HG02610 (cell line): ENCODE measurements at regions not wholly inside any gene's neighbourhood (a gene's known extent, or its start where the extent isn't known, plus 50 kb on each side); places are given as distances from the start of the nearest gene placed in this dataset.

Source experiments
- ATAC-seq: cut with Tn5 transposase; IDR thresholded peaks from one replicate; pipeline ENCODE4 v1.9.1; 2021; ENCODE audit warnings: mild to moderate bottlenecking, moderate library complexity; ENCODE audit not compliant: unreplicated experiment

DNA sequence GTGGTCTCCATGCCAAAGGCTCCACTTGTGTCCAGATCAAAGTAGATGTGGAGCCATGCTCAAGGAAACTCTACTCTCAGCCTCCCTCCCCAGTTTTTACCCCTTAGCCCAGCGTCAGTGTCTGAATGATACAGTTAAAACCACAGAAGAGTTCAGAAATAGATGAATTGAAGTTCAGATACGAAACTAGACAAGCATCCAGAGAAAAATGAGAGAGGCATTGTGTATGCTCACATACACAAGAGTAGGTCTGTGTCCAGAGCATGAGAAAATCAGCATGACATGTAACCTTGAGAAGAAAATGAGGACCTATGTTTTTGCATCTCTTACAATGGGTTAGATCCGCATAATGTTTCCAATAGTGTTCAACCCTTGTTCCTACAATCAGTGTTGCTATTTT, 612.8 kb upstream of the PKDCC start:
- ATAC-seq: no peak

DNA sequence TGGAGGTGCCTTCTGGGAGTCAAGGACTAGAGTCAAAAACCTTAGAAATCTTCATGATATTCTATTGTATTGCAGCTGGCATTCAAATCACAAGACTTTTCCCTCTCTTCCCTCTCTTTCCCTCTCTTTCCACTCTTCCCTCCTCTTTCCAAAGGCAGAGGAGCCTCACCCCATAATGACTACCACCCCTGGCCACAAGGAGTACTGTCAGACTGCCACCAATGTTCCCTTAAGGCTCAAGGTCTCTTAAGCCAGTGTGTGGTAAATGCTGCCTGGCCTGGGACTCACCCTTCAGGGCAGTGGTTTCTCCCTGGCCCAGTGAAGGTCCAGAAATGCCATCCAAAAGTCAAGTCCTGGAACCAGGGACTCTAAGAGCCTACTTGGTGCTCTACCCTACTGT, 605.9 kb upstream of the PKDCC start:
- no peak for ATAC-seq

DNA sequence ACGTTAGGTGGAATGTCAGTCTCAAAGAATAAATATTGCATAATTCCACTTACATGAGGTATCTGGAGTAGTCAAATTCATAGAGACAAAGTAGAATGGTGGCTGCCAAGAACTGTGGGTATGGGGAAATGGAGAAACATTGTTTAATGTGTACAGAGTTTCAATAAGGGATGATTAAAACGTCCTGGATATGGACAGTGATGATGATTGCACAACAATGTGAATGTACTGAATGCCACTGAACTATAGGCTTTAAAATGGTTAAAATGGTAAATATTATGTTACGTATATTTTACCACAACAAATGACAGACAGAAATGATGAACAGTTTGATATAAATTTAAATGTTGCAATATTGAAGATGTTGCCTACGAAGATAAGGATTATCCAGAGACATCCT, 602.0 kb upstream of the PKDCC start:
- no peak for ATAC-seq

GRCh38 chr2:41446266-41446665, 601.6 kb upstream of the PKDCC start:
- no peak for ATAC-seq

- ATAC-seq: no peak
Observed at GRCh38 chr2:41448221-41448620, 599.6 kb upstream of the PKDCC start.

DNA sequence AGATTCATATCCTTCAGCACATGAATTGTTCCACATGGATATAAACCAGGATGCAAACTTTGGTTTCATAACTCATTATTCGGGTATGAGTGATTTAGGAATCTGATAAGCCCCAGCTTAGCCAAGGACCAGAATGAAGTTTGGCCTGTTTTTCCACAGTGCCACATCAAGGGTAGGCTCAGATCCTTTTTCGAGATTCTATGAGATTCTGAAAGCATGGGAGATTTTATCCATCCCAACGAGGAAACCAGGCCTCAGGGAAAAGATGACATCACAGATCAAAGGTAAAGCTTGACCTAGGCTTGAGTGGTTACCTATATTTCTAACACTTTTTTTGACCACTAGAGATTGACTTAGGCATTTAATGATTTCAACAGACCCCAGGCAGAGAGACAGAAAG, 590.8 kb upstream of the PKDCC start:
- no peak for ATAC-seq

- no peak for ATAC-seq
Observed at GRCh38 chr2:41460661-41461060, 587.2 kb upstream of the PKDCC start.

DNA sequence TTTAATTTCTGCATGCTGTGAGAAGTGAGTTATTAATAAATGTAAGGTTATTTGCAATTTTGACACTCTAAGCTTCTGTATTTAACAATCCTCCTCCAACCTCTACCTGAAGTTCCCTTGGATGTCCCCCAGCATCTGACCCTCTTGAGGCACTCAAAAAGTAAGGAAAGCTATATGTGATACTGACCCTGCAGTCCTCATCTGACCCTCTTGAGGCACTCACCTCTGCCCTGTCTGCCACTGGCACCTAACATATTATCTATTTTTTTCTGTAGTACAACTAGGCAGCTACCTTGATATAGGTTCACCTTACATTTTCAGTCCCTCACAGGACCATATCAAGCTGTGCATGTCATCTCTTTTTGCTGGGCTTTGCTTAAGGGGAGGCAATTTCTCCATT, 583.4 kb upstream of the PKDCC start:
- ATAC-seq: no peak

DNA sequence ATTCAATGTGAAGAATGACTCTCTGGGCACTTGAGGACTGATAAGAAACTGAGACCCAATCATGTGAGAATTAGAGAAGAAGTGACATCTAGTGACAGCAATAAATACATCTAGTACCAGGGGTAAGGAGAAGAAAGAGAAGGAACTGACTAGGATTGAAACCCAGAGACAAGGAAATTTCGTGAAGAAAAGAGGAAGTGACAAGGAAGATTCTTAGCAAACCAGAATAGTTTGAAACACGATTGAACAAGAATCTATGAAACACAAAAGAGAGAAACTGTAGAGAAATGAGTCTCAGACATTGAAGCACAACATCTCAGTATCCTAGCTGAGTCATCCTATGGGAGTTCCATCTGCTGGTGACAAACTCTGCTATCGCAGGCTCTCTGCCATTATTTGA, 571.9 kb upstream of the PKDCC start:
- ATAC-seq: peak; percentile 71

DNA sequence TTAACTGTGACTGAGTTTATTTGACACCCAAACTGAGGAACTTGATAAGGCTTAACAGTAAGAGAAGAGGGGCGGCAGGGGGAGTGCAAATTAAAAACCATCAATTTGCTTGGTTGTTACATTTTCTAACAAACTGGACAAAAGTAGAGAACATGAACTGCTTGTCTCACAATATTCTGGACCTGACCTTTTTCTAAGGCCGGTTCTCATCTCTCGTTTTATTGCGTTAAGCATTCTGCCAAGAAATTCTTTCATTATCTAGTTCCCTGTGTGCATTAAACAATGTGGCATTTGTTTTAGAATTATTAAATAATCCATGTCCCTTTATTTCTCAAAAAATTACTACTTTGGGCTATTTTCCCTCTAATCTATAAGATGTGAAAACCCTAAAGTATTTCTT, 565.2 kb upstream of the PKDCC start:
- ATAC-seq: no peak

DNA sequence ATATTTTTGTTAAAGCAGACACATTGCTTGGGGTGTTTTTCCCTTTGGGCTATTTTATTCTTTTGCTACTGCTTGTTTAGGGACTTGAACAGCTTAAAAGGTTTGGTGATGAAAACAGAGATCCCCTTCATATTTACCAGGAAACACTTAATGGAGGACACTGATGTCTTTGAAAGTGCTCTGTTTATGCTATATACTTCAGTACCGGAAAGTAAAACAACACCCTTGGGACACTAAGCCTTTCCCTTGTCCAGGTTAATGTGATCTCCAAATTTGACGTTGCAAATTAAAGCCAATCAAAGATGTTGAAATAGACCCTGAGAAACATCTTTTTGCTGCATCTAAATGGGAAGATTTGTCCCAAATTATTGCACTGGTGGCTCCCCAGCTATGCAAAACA, 564.6 kb upstream of the PKDCC start:
- no peak for ATAC-seq

DNA sequence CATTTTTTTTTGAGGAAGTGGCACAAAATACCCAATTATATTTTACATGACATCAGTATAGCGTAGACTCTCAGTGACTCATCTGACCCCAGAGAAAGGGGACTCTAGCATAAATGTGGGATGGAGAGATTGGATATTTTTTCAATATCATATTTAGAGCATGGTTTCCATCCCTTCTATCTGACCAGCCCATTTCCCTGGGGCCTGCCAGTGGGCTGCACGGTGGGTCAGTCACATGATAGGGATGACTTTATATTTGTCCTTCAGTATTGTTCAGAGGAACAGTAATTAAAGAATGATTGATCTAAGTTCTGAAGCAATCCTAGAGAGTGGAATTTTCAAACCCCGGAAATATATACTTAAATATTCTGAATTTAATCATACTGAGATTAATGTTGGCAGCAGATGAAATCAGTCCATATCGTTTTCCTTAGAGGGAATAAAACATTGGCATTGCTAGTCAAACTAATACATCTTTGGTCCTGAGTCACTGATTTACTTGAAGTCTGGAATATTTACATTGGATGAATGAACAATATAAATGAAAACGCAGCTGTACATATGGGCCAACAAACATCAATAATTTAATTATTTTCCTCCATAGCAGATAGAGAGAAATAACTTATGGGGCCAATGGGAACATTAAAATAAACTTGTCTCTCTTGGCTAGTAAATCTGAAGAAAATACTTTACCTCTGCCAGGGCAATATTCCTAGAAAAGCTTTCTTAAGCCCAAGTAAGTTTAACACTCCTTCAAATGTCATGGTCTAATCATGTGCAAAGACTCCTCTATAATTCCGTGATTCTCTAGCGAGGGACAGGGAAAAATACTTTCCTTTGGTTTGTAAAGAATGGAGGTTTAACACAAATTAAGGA, 563.6 kb upstream of the PKDCC start:
- ATAC-seq: no peak

- ATAC-seq: no peak
Observed at GRCh38 chr2:41484858-41485234, 563.0 kb upstream of the PKDCC start.

DNA sequence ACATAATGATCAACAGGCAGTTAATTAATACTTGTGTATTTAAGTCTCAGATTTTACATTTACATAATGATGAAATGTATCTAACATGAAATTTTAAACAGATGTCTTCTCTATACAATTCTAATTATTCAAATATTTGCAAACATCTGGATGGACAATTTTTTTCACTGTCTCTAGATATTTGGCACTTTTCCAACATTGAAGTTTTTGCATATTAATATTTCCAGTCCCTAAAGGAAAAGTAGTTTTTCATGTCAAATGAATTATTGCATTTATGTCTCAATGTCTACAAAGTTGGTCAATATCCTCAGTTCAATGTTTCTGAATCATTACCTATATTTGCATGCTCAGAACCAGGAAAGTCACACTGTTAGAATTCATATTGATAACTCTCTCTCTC, 560.9 kb upstream of the PKDCC start:
- no peak for ATAC-seq

DNA sequence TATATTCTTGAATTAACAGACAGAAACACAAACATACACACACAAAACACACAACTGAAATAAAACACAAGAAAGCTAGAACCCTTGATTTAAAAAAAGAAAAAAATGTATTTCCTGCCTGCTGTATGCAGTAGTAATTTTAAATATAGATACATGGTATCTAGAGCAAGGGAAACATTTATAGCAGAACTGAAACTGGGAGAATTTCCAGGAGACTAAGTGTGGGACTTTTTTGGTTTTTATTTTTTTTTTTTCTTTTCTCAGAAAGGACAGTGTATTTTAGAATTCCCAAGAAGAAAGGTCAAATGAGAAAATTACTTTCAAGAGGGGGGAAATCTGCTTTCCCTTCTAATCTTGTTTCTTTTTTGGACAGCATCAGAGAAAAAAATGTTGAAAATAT, 558.9 kb upstream of the PKDCC start:
- ATAC-seq: no peak

DNA sequence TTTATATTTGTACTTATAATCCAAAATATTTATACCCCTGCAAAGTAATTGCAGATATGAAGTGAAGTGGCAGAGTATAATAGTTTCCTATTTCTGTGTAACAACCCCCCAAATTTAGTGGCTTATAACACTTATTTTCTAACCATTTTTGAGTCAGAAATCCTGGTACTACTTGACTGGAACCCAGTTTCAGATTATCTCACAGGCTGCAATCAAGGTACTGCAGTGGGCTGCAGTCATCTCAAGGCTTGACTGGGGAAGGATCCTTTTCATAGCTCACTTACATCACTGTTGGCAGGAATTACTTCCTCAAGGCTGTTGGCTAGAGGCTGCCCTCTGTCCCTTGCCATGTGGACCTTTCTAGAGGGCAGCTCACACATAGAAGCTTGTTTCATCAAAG, 558.2 kb upstream of the PKDCC start:
- ATAC-seq: peak; percentile 68

DNA sequence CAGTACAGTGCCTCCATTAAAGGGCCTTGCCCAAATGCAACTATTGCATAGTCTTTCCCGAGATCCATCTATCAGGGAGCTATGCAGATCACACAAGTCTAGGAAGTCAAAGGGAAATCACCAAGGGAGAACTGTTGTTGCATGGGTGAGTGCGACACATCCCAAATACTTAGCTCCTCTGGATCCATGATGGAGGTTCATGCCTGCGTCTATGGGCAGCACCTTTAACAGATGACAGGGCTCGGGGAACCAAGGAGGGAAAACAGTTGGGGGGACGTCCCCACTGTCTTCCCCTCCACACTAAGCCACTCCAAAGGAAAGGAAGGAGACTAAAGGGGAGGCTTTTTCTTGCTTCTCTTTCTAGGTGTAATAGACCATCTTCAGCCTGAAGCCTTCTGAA, 552.8 kb upstream of the PKDCC start:
- ATAC-seq: no peak

GRCh38 chr2:41496908-41497307, 550.9 kb upstream of the PKDCC start:
- ATAC-seq: no peak

GRCh38 chr2:41498781-41499180, 549.0 kb upstream of the PKDCC start:
- no peak for ATAC-seq

GRCh38 chr2:41500895-41501294, 546.9 kb upstream of the PKDCC start:
- ATAC-seq: no peak

DNA sequence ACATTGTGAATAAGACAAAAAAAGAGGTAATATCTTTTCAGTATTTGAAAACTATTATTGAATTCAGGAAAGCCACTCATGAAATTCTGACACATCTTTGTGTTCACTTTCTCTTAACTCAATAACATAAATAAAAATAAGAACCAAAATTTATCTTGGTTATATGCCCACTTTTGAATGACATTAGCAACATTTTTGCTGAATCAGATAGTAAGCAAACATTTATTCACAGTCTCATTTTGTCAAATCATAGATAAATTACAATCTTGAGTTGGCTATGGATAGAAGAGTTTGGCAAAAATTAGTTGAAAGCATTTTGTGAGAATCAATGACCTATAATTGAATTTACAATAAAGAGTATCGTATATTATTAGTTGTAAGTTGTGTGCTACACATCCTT, 545.1 kb upstream of the PKDCC start:
- ATAC-seq: no peak

DNA sequence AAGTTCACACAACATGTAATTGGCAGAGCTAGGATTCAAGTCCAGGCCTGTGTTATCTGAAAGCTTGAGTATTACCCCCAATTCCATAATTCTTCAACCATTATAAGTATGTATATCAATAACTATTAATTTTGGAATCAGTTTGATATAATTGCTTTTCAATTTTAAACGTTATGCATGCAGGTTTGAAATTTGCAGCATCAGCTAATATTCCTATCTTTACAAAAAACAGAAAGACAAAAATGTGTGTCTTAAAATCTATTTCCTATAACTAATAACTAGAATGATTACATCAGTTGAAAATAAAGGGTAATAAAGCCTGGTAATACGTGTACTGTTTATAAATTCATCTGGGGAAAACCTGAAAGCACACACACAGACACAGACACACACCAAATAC, 543.3 kb upstream of the PKDCC start:
- no peak for ATAC-seq

DNA sequence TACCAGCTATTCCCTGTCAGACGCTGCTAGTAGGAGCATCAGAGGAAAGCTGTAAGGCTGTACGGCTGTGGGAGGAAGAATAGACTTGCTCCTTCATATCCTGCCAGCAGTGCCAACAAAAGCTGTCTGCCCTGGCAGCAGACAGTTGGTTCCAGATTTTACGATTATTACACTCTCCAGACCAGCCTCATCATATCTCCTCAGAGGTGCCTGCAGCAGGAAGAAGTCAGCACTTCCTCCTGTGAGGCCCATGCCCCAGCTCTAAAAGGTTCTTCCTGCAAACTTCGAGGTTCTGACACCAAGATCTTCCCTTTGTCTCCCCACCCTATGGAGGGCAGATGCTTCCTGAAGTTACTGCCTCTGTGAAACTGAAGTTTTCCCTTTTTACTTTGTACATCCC, 537.7 kb upstream of the PKDCC start:
- ATAC-seq: no peak
